IPS-20b (cell line): ENCODE measurements at regions not wholly inside any gene's neighbourhood (a gene's known extent, or its start where the extent isn't known, plus 50 kb on each side); places are given as distances from the start of the nearest gene placed in this dataset.

Experiments used
- H3K27ac ChIP-seq: one replicate; pipeline ENCODE4 v1.5.1; 2013; ENCODE audit warnings: low read length
- H3K27me3 ChIP-seq: 2 replicates; pipeline ENCODE4 v1.6.1; 2013; ENCODE audit warnings: mild to moderate bottlenecking, low read length, inconsistent platforms; ENCODE audit not compliant: insufficient read depth
- H3K36me3 ChIP-seq: 2 replicates; pipeline ENCODE4 v1.6.1; 2013; ENCODE audit warnings: low read depth, mild to moderate bottlenecking, inconsistent platforms, low read length, moderate library complexity; ENCODE audit not compliant: insufficient read depth
- H3K4me1 ChIP-seq: 2 replicates; pipeline ENCODE4 v1.6.1; 2013; ENCODE audit warnings: mild to moderate bottlenecking, control low read depth, inconsistent platforms, low read length, moderate library complexity; ENCODE audit not compliant: insufficient read depth
- H3K4me3 ChIP-seq: 2 replicates; pipeline ENCODE4 v1.5.1; 2013; ENCODE audit warnings: mild to moderate bottlenecking, low read length, inconsistent platforms
- H3K9ac ChIP-seq: 2 replicates; pipeline ENCODE4 v1.6.1; 2013; ENCODE audit warnings: low read depth, mild to moderate bottlenecking, inconsistent platforms, low read length, moderate library complexity
- H3K9me3 ChIP-seq: 2 replicates; pipeline ENCODE4 v1.6.1; 2013; ENCODE audit warnings: mild to moderate bottlenecking, low read depth, low read length, inconsistent platforms; ENCODE audit not compliant: insufficient read depth

DNA sequence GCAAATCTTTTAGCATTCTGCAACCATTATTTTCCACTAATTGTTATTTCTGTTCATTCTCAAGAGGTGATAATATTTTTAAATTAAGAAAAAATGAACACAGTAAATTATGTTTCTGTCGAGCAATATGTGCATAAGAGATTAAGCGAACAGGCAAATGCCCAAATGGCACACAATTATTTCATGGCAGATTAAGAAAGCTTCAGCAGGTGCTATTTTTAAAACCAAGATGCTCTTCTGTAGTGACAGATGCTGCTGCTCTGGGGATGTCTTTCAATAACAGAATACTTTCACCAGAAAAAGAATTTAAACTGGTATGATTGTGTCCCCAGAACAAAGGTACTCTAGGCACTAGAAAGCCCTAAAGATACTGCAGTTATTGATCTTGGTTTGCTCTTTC lies 412.7 kb upstream of the SORCS1 start:
- H3K27me3 ChIP-seq: no peaks in the 10 kb centered on the region
- H3K27ac ChIP-seq: no peak overlapping the region
- H3K4me1 ChIP-seq: no peaks in the 10 kb centered on the region
- H3K36me3 ChIP-seq: no peaks in the 10 kb centered on the region
- no peak overlapping the region for H3K4me3 ChIP-seq
- no peaks in the 10 kb centered on the region for H3K9me3 ChIP-seq
- H3K9ac ChIP-seq: no peak overlapping the region

DNA sequence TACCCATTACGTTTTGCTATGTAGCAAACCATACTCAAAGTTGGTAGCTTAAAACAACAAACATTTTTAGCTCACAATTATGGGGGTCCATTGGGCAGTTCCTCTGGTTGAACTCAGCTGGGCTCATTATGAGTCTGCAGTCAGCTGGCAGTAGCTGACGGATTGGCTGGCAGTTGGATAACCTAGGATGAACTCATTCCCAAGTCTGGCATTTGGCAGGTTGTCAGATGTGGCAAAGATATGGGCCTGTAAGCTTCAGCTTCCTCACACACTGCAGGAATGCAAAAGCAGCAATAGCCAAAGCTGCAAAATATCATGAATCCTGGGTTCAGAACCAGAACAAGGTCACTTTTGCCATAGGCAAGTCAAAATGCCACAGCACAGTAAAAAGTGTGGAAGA lies 412.2 kb upstream of the SORCS1 start:
- no peaks in the 10 kb centered on the region for H3K27me3 ChIP-seq
- no peaks in the 10 kb centered on the region for H3K9me3 ChIP-seq
- no peak overlapping the region for H3K4me3 ChIP-seq
- H3K36me3 ChIP-seq: no peaks in the 10 kb centered on the region
- no peak overlapping the region for H3K27ac ChIP-seq
- H3K4me1 ChIP-seq: no peaks in the 10 kb centered on the region
- H3K9ac ChIP-seq: no peak overlapping the region

DNA sequence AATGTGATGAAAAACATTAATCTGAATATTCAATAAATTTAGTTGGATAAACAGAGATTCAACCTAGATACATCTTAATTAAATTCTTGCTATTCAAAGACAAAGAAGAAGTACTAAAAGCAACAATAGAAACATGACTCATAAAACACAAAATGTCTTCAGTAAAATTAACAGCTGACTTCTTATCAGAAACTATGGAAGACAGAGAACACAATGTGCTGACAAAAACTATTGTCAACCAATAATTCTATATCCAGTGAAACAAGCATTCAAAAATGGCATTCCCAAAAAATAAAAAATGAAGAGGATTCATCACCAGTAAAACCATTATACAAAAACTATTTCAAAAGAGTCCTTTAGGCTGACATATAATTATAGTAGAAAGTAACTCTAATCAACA lies 400.5 kb upstream of the SORCS1 start:
- no peak overlapping the region for H3K4me3 ChIP-seq
- H3K9ac ChIP-seq: no peak overlapping the region
- H3K27me3 ChIP-seq: no peaks in the 10 kb centered on the region
- H3K4me1 ChIP-seq: no peaks in the 10 kb centered on the region
- H3K9me3 ChIP-seq: peaks cover 5% of the 10 kb centered on the region; the same call in 1 of the 2 replicates
- H3K36me3 ChIP-seq: no peaks in the 10 kb centered on the region
- no peak overlapping the region for H3K27ac ChIP-seq

DNA sequence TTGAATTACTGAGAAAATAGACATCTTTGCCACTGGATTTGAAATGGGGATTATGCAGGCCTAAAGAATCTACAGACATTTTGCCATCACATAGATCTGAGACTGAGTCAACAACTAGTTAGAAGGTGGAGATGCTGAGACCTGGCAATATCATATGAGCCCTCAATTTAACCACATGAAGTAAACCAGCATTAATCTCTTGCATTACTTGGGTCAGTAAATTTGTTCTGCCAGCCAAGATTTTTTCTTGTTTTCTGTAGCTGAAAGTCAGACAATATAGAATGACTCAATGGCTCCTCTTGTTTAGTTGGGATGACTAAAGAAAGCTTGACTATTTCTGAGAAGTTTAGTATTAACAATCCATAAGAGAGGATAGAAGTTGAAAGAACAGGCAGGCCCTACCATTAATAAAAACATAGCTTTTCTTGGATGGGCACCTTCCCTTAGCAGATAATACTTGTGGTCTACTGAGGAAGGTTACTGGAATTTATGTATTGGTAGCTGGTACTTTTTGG lies 396.7 kb upstream of the SORCS1 start:
- Histone ChIP-seq H3K27me3 (no peaks in the 10 kb centered on the region), H3K27ac (no peak overlapping the region), H3K9me3 (peaks cover 5% of the 10 kb centered on the region; the same call in 1 of the 2 replicates), H3K9ac (no peak overlapping the region), H3K4me1 (no peaks in the 10 kb centered on the region), H3K36me3 (no peaks in the 10 kb centered on the region), H3K4me3 (no peak overlapping the region)

DNA sequence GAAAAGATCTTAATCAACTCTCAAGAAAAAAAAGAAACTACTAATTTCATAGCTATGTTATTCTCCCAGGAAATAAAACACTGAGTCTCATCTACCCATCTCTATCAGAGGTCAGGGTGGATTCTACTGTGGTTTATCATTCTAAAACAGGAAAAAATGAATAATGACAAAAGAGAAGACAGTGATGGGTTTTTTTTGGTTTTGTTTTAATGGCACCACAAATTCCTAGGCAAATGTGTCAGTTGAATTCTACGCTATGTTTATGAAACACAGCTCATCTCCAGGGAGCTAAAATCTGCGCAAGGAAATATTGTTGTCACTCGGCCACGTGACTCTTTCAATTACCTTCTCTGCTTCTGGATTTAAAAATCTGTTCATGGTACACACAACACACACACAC lies 393.4 kb upstream of the SORCS1 start:
- Histone ChIP-seq H3K27ac (no peak overlapping the region), H3K9me3 (no peaks in the 10 kb centered on the region), H3K27me3 (no peaks in the 10 kb centered on the region), H3K9ac (no peak overlapping the region), H3K4me3 (no peak overlapping the region), H3K4me1 (no peaks in the 10 kb centered on the region), H3K36me3 (no peaks in the 10 kb centered on the region)

DNA sequence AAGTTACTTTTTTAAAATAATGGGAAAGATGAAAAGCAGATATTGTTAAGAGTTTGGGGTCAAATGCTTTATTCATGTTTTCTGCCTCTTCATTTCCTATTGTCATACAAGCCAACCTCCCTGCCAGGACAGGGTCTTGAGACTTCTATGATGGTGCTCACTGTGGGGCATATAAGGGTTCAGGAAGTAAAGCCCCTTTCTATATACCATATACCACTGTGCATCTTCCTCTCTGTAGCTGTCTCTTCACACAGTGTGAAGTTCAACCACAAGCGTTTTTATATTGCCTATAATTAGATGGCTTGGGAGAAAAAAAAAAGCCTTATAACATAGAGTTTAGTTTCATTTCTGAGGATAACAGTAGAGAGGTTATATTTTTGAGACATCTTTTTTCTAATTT lies 389.8 kb upstream of the SORCS1 start:
- Histone ChIP-seq H3K27ac (no peak overlapping the region), H3K27me3 (no peaks in the 10 kb centered on the region)

DNA sequence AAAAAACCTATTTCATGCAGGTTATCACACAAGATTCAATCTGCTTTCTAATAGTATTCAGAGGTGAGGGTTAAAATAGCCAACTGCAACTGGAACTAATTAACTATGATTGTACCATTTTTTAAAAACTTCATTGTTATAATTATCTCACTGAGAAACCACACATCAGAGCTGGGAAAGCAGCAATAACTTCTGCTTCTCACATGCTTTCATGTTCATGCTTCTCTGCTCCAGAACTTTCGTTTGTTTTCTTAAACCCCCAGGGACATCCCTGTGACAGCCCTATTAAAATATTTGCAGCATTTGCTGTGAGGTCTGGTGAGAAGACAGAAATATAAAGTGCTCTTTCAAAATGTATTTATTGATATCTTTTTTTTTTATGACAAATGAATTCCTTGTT lies 389.0 kb upstream of the SORCS1 start:
- Histone ChIP-seq H3K27ac (no peak overlapping the region), H3K27me3 (no peaks in the 10 kb centered on the region)

More for the DNA sequence above, 389.8 kb upstream of the SORCS1 start:
- Histone ChIP-seq H3K9ac (no peak overlapping the region), H3K36me3 (no peaks in the 10 kb centered on the region), H3K4me1 (peaks cover under 1% of the 10 kb centered on the region; the same call in 1 of the 2 replicates), H3K9me3 (no peaks in the 10 kb centered on the region), H3K4me3 (no peak overlapping the region)

DNA sequence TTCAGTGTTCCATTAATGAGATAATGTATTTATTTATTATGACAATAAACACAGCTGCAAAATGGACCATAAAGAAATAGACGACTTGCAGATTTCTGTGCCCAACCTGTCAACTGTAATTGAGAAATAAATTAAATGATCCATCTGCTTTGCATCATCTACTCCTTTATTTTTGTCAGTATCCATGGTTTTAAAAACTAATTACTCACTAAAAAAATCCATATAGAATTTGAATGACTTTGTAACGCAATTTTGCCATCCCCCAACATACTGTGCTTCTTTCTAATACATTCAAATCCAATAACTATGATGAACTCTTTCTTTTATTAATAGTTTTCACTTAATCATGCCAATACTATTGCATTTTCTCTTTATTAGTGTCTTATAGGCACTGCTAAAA lies 388.5 kb upstream of the SORCS1 start:
- Histone ChIP-seq H3K27ac (no peak overlapping the region), H3K9ac (no peak overlapping the region), H3K4me1 (peaks cover 14% of the 10 kb centered on the region), H3K27me3 (no peaks in the 10 kb centered on the region), H3K4me3 (no peak overlapping the region), H3K9me3 (no peaks in the 10 kb centered on the region), H3K36me3 (no peaks in the 10 kb centered on the region)

More for the DNA sequence above, 389.0 kb upstream of the SORCS1 start:
- Histone ChIP-seq H3K4me3 (no peak overlapping the region), H3K4me1 (peaks cover 9% of the 10 kb centered on the region), H3K9ac (no peak overlapping the region), H3K9me3 (no peaks in the 10 kb centered on the region), H3K36me3 (no peaks in the 10 kb centered on the region)

DNA sequence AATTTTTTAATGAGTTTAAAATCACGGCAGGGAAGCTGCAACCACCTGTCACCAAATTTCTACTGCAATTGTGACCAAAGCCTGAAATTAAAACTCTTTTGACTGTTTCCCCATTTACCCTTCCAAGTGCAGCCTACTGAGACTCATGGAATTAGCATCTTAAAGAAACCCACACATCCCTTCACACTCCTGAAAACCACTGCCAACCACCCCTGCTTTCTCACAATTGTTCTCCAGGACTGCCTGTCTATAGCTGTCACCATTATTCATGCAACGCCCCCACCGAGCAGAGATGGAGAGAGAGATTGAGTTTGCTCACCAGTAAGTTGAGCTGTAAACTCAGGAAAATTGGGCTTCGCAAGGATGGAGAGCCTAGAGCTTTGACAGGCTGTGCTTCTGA lies 383.8 kb upstream of the SORCS1 start:
- Histone ChIP-seq H3K27ac (no peak overlapping the region), H3K27me3 (no peaks in the 10 kb centered on the region), H3K9me3 (no peaks in the 10 kb centered on the region), H3K4me3 (0 out of 2 replicates have a peak overlapping the region, but pooled peaks have one; percentile 31), H3K4me1 (peaks cover 29% of the 10 kb centered on the region), H3K9ac (no peak overlapping the region), H3K36me3 (no peaks in the 10 kb centered on the region)

DNA sequence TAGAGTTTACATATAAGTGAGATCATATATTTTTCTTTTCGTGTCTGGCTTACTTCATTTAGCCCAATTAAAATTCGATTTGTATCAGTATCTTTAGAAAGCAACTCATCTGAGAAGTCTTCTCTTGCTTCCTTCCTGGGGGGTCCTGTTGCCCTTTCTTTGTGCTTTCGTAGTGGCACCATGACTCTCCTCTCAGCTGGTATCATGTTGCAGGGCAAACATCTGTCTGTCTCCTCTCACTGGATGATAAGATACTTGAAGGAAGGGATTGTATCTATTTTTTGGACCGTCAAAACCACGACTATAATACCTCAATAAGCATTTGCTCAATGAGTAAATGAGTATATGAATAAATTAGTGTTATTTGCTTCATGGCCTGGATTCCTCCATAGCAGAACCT lies 382.5 kb upstream of the SORCS1 start:
- no peak overlapping the region for H3K9ac ChIP-seq
- no peak overlapping the region for H3K4me3 ChIP-seq
- peaks cover 38% of the 10 kb centered on the region for H3K4me1 ChIP-seq
- H3K9me3 ChIP-seq: no peaks in the 10 kb centered on the region
- no peaks in the 10 kb centered on the region for H3K27me3 ChIP-seq
- H3K27ac ChIP-seq: no peak overlapping the region
- no peaks in the 10 kb centered on the region for H3K36me3 ChIP-seq

DNA sequence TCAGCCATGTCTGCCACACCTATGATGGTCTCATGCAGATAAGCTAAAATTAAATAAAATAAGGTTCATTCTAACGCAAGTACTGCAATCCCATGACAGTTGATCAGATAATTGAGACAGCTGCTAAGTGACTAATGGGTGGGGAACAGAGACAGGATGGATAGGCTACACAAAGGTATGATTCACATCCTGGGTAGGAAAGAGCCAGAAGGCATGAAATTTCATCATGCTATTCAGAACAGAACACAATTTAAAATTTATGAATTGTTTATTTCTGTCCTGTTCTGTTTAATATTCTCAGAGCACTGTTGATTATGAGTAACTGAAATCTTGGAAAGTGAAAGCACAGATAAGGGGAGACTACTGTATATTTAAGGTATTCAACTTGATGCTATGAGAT lies 381.8 kb upstream of the SORCS1 start:
- Histone ChIP-seq H3K36me3 (no peaks in the 10 kb centered on the region), H3K4me1 (peaks cover 38% of the 10 kb centered on the region), H3K9me3 (no peaks in the 10 kb centered on the region), H3K27ac (no peak overlapping the region), H3K9ac (no peak overlapping the region), H3K27me3 (no peaks in the 10 kb centered on the region), H3K4me3 (no peak overlapping the region)

DNA sequence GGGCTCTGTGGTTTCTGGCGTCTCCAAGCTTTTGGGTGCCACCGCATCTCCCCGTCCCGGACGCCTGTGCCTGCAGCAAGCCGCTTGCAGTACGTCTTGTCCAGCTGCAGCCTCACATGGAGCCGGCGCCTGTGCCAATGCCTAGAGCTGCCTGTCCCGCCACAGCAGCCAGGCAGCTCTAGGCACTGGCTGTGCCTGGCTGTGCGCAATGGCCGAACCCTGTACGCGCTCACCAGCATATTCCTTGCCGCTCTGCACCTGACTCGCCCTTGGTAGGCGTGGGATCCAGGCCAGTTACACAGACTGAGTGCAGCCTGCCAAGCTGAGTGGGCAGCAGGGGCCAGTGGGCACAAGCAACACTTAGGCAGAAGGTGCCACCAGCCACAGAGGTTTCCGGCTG lies 381.2 kb upstream of the SORCS1 start:
- no peaks in the 10 kb centered on the region for H3K27me3 ChIP-seq
- H3K36me3 ChIP-seq: no peaks in the 10 kb centered on the region
- H3K9ac ChIP-seq: no peak overlapping the region
- H3K9me3 ChIP-seq: no peaks in the 10 kb centered on the region
- no peak overlapping the region for H3K4me3 ChIP-seq
- H3K27ac ChIP-seq: no peak overlapping the region
- peaks cover 38% of the 10 kb centered on the region for H3K4me1 ChIP-seq
